Fibroblast of pulmonary artery (primary cell): ENCODE measurements at regions not wholly inside any gene's neighbourhood (a gene's known extent, or its start where the extent isn't known, plus 50 kb on each side); places are given as distances from the start of the nearest gene placed in this dataset.
"Not testable (repeated sequence)": the region's sequence is repeated elsewhere in the genome, so short reads cannot be mapped to it uniquely, and the experiment has no call there.

Experiments
- DNase-seq: peaks from one replicate; pipeline ENCODE4 v3.0.0-alpha.2; 2010; ENCODE audit warnings: low read depth
- H3K4me3 ChIP-seq: replicated peaks from 2 replicates; pipeline ENCODE4 v1.5.1; 2011; ENCODE audit warnings: low read depth, mild to moderate bottlenecking, control low read depth, low read length, moderate library complexity
- CTCF ChIP-seq: IDR thresholded peaks from 2 replicates; pipeline ENCODE4 v1.5.1; 2011; ENCODE audit warnings: mild to moderate bottlenecking, control low read depth, low read length, inconsistent platforms; ENCODE audit errors: missing control alignments

- no peak for TF ChIP-seq CTCF
- H3K4me3 ChIP-seq = no peak overlapping the region
- no peak for DNase-seq
Observed at GRCh38 chr4:134122903-134123302, 78.7 kb downstream of the PABPC4L start.

- TF ChIP-seq CTCF = no peak
- no peak for DNase-seq
- no peak overlapping the region for H3K4me3 ChIP-seq
Observed at GRCh38 chr4:134117392-134118183, 84.0 kb downstream of the PABPC4L start.

GRCh38 chr4:134089885-134090284 lies 111.7 kb downstream of the PABPC4L start:
- DNase-seq = no peak
- TF ChIP-seq CTCF = no peak

GRCh38 chr4:134085496-134085895 lies 116.1 kb downstream of the PABPC4L start:
- DNase-seq = no peak
- no peak for TF ChIP-seq CTCF
- H3K4me3 ChIP-seq = no peak overlapping the region

More at GRCh38 chr4:134089885-134090284, 111.7 kb downstream of the PABPC4L start:
- no peak overlapping the region for H3K4me3 ChIP-seq

- DNase-seq, H3K4me3 ChIP-seq: not testable (repeated sequence)
Observed at GRCh38 chr4:134079085-134079484, 122.5 kb downstream of the PABPC4L start.

- TF ChIP-seq CTCF = no peak
- no peak overlapping the region for H3K4me3 ChIP-seq
- DNase-seq = no peak
Observed at GRCh38 chr4:134078230-134078914, 123.2 kb downstream of the PABPC4L start.

GRCh38 chr4:134073711-134074110 lies 127.9 kb downstream of the PABPC4L start:
- TF ChIP-seq CTCF = no peak
- no peak for DNase-seq
- H3K4me3 ChIP-seq = no peak overlapping the region
